Pancreas (tissue), 10 donors: ENCODE measurements at regions not wholly inside any gene's neighbourhood (a gene's known extent, or its start where the extent isn't known, plus 50 kb on each side); places are given as distances from the start of the nearest gene placed in this dataset.
A peak's percentile ranks its signal among the peaks of the same experiment; 100 is the strongest.

ENCODE experiments used
- ATAC-seq, 4 donors: fragments of 200-7000 bp; cut with Tn5 transposase; one replicate each; pipeline versions ENCODE4 v1.8.0 to v1.9.1; 2020; ENCODE audit warnings: mild to moderate bottlenecking in 4 of 4, moderate library complexity in 4 of 4
- DNase-seq, 6 donors: peaks; one replicate each; pipeline ENCODE4 v3.0.0-alpha.2; 2020
- FAIRE-seq: peaks from 2 replicates; lab custom pipeline; 2012; peaks lifted over from hg19 to GRCh38; lab: Jason Lieb, UNC
- H3K27ac ChIP-seq, 4 donors: fragments of 200-600 bp; sonication (generic); 1 replicate in 3 of 4; 2 replicates in 1 of 4; pipeline versions ENCODE4 v1.5.0 to v1.8.0; 2020
- H3K27me3 ChIP-seq, 4 donors: fragments of 200-600 bp; one replicate each; pipeline ENCODE4 v1.8.0; 2021
- H3K36me3 ChIP-seq, 3 donors: fragments of 200-600 bp; sonication (generic) in 1 of 3; one replicate each; pipeline versions ENCODE4 v1.5.0 to v1.8.0; 2020 to 2021
- H3K4me1 ChIP-seq, 3 donors: fragments of 200-600 bp; one replicate each; pipeline ENCODE4 v1.8.0; 2021
- H3K4me3 ChIP-seq, 4 donors: fragments of 200-600 bp; sonication (generic) in 2 of 4; one replicate each; pipeline versions ENCODE4 v1.5.0 to v1.8.0; 2020 to 2021
- H3K9me3 ChIP-seq, 4 donors: fragments of 200-600 bp; one replicate each; pipeline ENCODE4 v1.8.0; 2021
- CTCF ChIP-seq, 4 donors: fragments of 200-600 bp; sonication (generic) in 3 of 4; IDR thresholded peaks; one replicate each; pipeline versions ENCODE4 v1.5.0 to v1.8.0; 2021; ENCODE audit warnings: antibody characterized with exemption in 4 of 4
- WGBS, 2 donors: extraction: QIAGEN DNeasy Blood & Tissue Kit; methylation state at CpG; one replicate each; pipeline ENCODE4 v1.1.7; 2013; 5-methylcytosine and 5-hydroxymethylcytosine counted together
- intact Hi-C, 3 donors: fragments of 100-400 bp; cut with DNase I; formaldehyde crosslinking; loops; one replicate each; pipeline versions ENCODE4 v1.11.1 to v1.14.2; 2022
- donor health status: healthy with polysubstance abuse.
- donor health status: DM: no; HTN: no; CAD: no; lungs with moderate emphysema.
- donor health status: DM: no; HTN: no; CAD: no.
- donor health status: control.
- donor health status: control.
- donor health status: Bipolar disorder and iron deficiency.
- donor health status: DM: yes; HTN: yes; CAD: no.
- donor health status: DM: no; HTN: no; CAD: no.
- donor health status: DM: no; HTN: no; CAD: no.
- donor health status: DM: yes; HTN: yes; CAD: no.

GRCh38 chr10:130579913-130580312 is 443.7 kb downstream of the GLRX3 start:
- H3K27me3 ChIP-seq = peaks cover 0 to 4% (median 0%) of the 10 kb centered on the region in 4 donors
- no peak for ATAC-seq
- no peak for FAIRE-seq
- no peaks in the 10 kb centered on the region for H3K9me3 ChIP-seq
- H3K27ac ChIP-seq = no peak overlapping the region
- 62 to 65% methylated on average over 4 of the region's 4 CpGs for WGBS, 2 donors
- H3K4me3 ChIP-seq = no peak overlapping the region
- H3K4me1 ChIP-seq = no peaks in the 10 kb centered on the region
- intact Hi-C loops = no loop called here
- no peak for DNase-seq
- H3K36me3 ChIP-seq = no peaks in the 10 kb centered on the region
- no peak for TF ChIP-seq CTCF (IDR thresholded peaks at IDR 0.05)

DNA sequence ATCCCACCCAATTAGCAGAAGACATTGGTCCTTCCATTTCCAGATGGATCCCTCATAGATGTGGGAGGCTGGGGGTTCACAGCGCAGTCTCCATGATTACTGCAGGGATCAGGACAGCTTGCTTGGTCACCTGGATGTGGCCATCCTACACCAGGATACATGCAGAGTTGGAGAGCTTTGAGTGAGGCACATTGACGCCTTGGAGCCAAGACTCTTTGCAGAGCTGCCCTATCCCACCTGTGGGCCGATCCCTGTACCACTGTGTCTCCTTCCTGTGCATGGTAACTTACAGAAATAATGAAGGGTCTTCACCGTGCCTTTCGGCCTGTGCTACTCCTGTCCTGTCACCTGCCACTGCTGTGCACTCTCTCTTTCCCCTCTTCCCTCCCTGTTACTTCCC is 444.8 kb downstream of the GLRX3 start:
- FAIRE-seq (no peak), DNase-seq (no peak), ATAC-seq (no peak)
- WGBS, 2 donors = 77 to 81% methylated on average over 5 of the region's 5 CpGs
- Histone ChIP-seq H3K9me3 (no peaks in the 10 kb centered on the region), H3K4me3 (no peak overlapping the region), H3K36me3 (no peaks in the 10 kb centered on the region), H3K27ac (no peak overlapping the region), H3K27me3 (peaks cover 0 to 4% (median 0%) of the 10 kb centered on the region in 4 donors), H3K4me1 (no peaks in the 10 kb centered on the region)
- intact Hi-C loops = no loop called here
- no peak for TF ChIP-seq CTCF (IDR thresholded peaks at IDR 0.05)

GRCh38 chr10:130587718-130588117 is 451.5 kb downstream of the GLRX3 start:
- DNase-seq (no peak), FAIRE-seq (no peak), ATAC-seq (no peak)
- H3K9me3 ChIP-seq = no peaks in the 10 kb centered on the region
- no peaks in the 10 kb centered on the region for H3K36me3 ChIP-seq
- H3K27ac ChIP-seq = no peak overlapping the region
- intact Hi-C loops = no loop called here
- no peak overlapping the region for H3K4me3 ChIP-seq
- WGBS, 2 donors = 69 to 73% methylated on average over 4 of the region's 4 CpGs
- no peak for TF ChIP-seq CTCF (IDR thresholded peaks at IDR 0.05)
- no peaks in the 10 kb centered on the region for H3K4me1 ChIP-seq
- peaks cover 0 to 3% (median 0%) of the 10 kb centered on the region in 4 donors for H3K27me3 ChIP-seq

DNA sequence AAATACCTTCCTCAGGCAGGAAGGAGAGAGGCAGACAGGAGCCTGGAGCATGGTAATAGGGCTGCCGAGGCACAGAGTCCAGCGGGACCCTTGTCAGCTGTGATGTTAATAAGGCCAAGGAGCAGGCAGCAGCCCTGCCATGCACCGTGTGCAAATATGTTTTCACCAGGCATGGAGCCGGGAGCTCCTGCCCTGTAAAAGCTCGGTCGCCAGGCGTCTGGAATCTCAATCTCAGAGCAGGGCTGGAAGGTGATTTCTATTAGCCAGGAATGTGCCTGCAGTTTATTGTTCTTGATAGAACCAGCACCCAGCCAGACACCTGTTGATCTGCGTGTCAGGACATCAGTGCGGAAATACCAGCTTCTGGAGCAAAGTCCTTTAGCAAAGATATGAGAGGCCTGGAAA is 469.8 kb downstream of the GLRX3 start:
- peak in 2 of 6 donors; percentile 8 to 11 for DNase-seq
- Histone ChIP-seq H3K27ac (no peak overlapping the region), H3K36me3 (no peaks in the 10 kb centered on the region), H3K4me1 (peaks cover 0 to 8% (median 0%) of the 10 kb centered on the region in 3 donors), H3K27me3 (no peaks in the 10 kb centered on the region), H3K4me3 (no peak overlapping the region), H3K9me3 (no peaks in the 10 kb centered on the region)
- intact Hi-C loops = no loop called here
- WGBS, 2 donors = 5 to 8% methylated on average over 9 of the region's 9 CpGs
- no peak for TF ChIP-seq CTCF (IDR thresholded peaks at IDR 0.05)
- ATAC-seq = peak in 3 of 4 donors; percentile 56 to 75 (median 72)
- FAIRE-seq = no peak

- Histone ChIP-seq H3K27me3 (no peaks in the 10 kb centered on the region), H3K27ac (no peak overlapping the region), H3K36me3 (no peaks in the 10 kb centered on the region), H3K4me3 (no peak overlapping the region), H3K9me3 (no peaks in the 10 kb centered on the region), H3K4me1 (peaks cover 0 to 8% (median 0%) of the 10 kb centered on the region in 3 donors)
- 83 to 90% methylated on average over 9 of the region's 9 CpGs for whole genome bisulfite sequencing, 2 donors
- TF ChIP-seq CTCF (IDR thresholded peaks at IDR 0.05) = no peak
- FAIRE-seq (no peak), ATAC-seq (no peak), DNase-seq (no peak)
- intact Hi-C loops = no loop called here
These were observed 471.2 kb downstream of the GLRX3 start for GRCh38 chr10:130607366-130607765.
